Trophoblast cell (in vitro differentiated cells and primary cell): ENCODE measurements at regions not wholly inside any gene's neighbourhood (a gene's known extent, or its start where the extent isn't known, plus 50 kb on each side); places are given as distances from the start of the nearest gene placed in this dataset.

Experiments
- DNase-seq, 2 donors: peaks; one replicate each; pipeline ENCODE4 v3.0.0-alpha.2; 2016
- H2AFZ ChIP-seq: 2 replicates; pipeline ENCODE4 v1.6.1; 2013; ENCODE audit warnings: low read length, moderate library complexity, mild to moderate bottlenecking; ENCODE audit not compliant: insufficient read depth, poor library complexity
- H2AK5ac ChIP-seq: 2 replicates; pipeline ENCODE4 v1.6.1; 2013; ENCODE audit warnings: mild to moderate bottlenecking, low read length
- H2BK120ac ChIP-seq: 2 replicates; pipeline ENCODE4 v1.6.1; 2013; ENCODE audit warnings: low read length, mild to moderate bottlenecking, moderate library complexity; ENCODE audit not compliant: insufficient read depth, poor library complexity
- H2BK12ac ChIP-seq: 2 replicates; pipeline ENCODE4 v1.6.1; 2013; ENCODE audit warnings: mild to moderate bottlenecking, low read length, moderate library complexity
- H2BK5ac ChIP-seq: 2 replicates; pipeline ENCODE4 v1.6.1; 2013; ENCODE audit warnings: low read length, low read depth, moderate library complexity, mild to moderate bottlenecking; ENCODE audit not compliant: poor library complexity
- H3K14ac ChIP-seq: 2 replicates; pipeline ENCODE4 v1.6.1; 2013; ENCODE audit warnings: mild to moderate bottlenecking, low read length
- H3K18ac ChIP-seq: 2 replicates; pipeline ENCODE4 v1.6.1; 2013; ENCODE audit warnings: mild to moderate bottlenecking, low read length
- H3K23ac ChIP-seq: 2 replicates; pipeline ENCODE4 v1.6.1; 2013; ENCODE audit warnings: low read length
- H3K27ac ChIP-seq: 2 replicates; pipeline ENCODE4 v1.5.1; 2013; ENCODE audit warnings: low read depth, mild to moderate bottlenecking, inconsistent platforms, low read length, moderate library complexity
- H3K27me3 ChIP-seq: 2 replicates; pipeline ENCODE4 v1.6.1; 2013; ENCODE audit warnings: inconsistent platforms, mild to moderate bottlenecking, low read length, moderate library complexity; ENCODE audit not compliant: insufficient read depth
- H3K36me3 ChIP-seq, 2 experiments: 1 replicate in 1 of 2; 2 replicates in 1 of 2; pipeline ENCODE4 v1.6.1; 2013; ENCODE audit warnings: low read length in 2 of 2, mild to moderate bottlenecking in 2 of 2, moderate library complexity in 1 of 2; ENCODE audit not compliant: insufficient read depth in 2 of 2, control insufficient read depth in 1 of 2
- H3K4ac ChIP-seq: 2 replicates; pipeline ENCODE4 v1.6.1; 2013; ENCODE audit warnings: low read depth, mild to moderate bottlenecking, low read length, moderate library complexity
- H3K4me1 ChIP-seq, 2 experiments: 1 replicate in 1 of 2; 2 replicates in 1 of 2; pipeline ENCODE4 v1.6.1; 2013; ENCODE audit warnings: low read length in 2 of 2, mild to moderate bottlenecking in 2 of 2, moderate library complexity in 1 of 2; ENCODE audit not compliant: insufficient read depth in 2 of 2, control insufficient read depth in 1 of 2
- H3K4me2 ChIP-seq: 2 replicates; pipeline ENCODE4 v1.6.1; 2013; ENCODE audit warnings: inconsistent platforms, mild to moderate bottlenecking, low read length, moderate library complexity
- H3K4me3 ChIP-seq: 2 replicates; pipeline ENCODE4 v1.5.1; 2013; ENCODE audit warnings: mild to moderate bottlenecking, low read depth, low read length, inconsistent platforms
- H3K79me1 ChIP-seq: one replicate; pipeline ENCODE4 v1.6.1; 2013; ENCODE audit warnings: low read length
- H3K79me2 ChIP-seq: 2 replicates; pipeline ENCODE4 v1.6.1; 2013; ENCODE audit warnings: low read length, mild to moderate bottlenecking; ENCODE audit not compliant: control insufficient read depth, insufficient read depth, poor library complexity
- H3K9ac ChIP-seq: 2 replicates; pipeline ENCODE4 v1.6.1; 2013; ENCODE audit warnings: mild to moderate bottlenecking, low read length
- H3K9me3 ChIP-seq: 2 replicates; pipeline ENCODE4 v1.6.1; 2013; ENCODE audit warnings: low read depth, mild to moderate bottlenecking, control low read depth, inconsistent platforms, low read length; ENCODE audit not compliant: insufficient read depth
- H4K12ac ChIP-seq: 2 replicates; pipeline ENCODE4 v1.6.1; 2013; ENCODE audit warnings: low read depth, mild to moderate bottlenecking, low read length, moderate library complexity
- H4K8ac ChIP-seq: 2 replicates; pipeline ENCODE4 v1.6.1; 2013; ENCODE audit warnings: low read depth, mild to moderate bottlenecking, low read length, moderate library complexity
- H4K91ac ChIP-seq: one replicate; pipeline ENCODE4 v1.6.1; 2013; ENCODE audit warnings: low read depth, mild to moderate bottlenecking, low read length, moderate library complexity
- WGBS: extraction: QIAGEN DNeasy Blood & Tissue Kit; methylation state at CpG from one replicate; pipeline ENCODE4 v1.1.7; 2013; ENCODE audit warnings: missing lambda C conversion rate; ENCODE audit not compliant: insufficient read length, insufficient coverage; ENCODE audit errors: extremely low coverage; 5-methylcytosine and 5-hydroxymethylcytosine counted together

GRCh38 chr22:47517062-47517461 is 754.6 kb downstream of the TBC1D22A start:
- H3K4me3 ChIP-seq: no peak overlapping the region
- no peak overlapping the region for H2BK120ac ChIP-seq
- H3K23ac ChIP-seq: no peak overlapping the region
- H4K91ac ChIP-seq: no peak overlapping the region
- H3K79me2 ChIP-seq: no peaks in the 10 kb centered on the region
- no peaks in the 10 kb centered on the region for H3K4me1 ChIP-seq
- H2AK5ac ChIP-seq: no peak overlapping the region
- no peak for DNase-seq
- no peak overlapping the region for H2BK12ac ChIP-seq
- no peaks in the 10 kb centered on the region for H3K36me3 ChIP-seq
- H3K4ac ChIP-seq: no peak overlapping the region
- H3K4me2 ChIP-seq: no peak overlapping the region
- no peak overlapping the region for H3K9ac ChIP-seq
- no peaks in the 10 kb centered on the region for H3K79me1 ChIP-seq
- no peak overlapping the region for H2AFZ ChIP-seq
- peaks cover 18% of the 10 kb centered on the region for H3K9me3 ChIP-seq
- WGBS: no CpG with 5 or more reads among the region's 1 CpG
- H2BK5ac ChIP-seq: no peak overlapping the region
- H3K18ac ChIP-seq: no peak overlapping the region
- H4K8ac ChIP-seq: no peak overlapping the region
- H4K12ac ChIP-seq: no peak overlapping the region
- H3K27me3 ChIP-seq: no peaks in the 10 kb centered on the region
- H3K14ac ChIP-seq: no peak overlapping the region
- H3K27ac ChIP-seq: no peak overlapping the region

GRCh38 chr22:47515384-47516125 is 753.1 kb downstream of the TBC1D22A start:
- H3K79me2 ChIP-seq: no peaks in the 10 kb centered on the region
- no peak overlapping the region for H4K12ac ChIP-seq
- no CpG with 5 or more reads among the region's 2 CpGs for WGBS
- H3K36me3 ChIP-seq: no peaks in the 10 kb centered on the region
- no peak overlapping the region for H3K9ac ChIP-seq
- no peak for DNase-seq
- H3K9me3 ChIP-seq: peaks cover 20% of the 10 kb centered on the region
- H3K18ac ChIP-seq: no peak overlapping the region
- H2BK120ac ChIP-seq: no peak overlapping the region
- no peak overlapping the region for H2BK5ac ChIP-seq
- no peak overlapping the region for H2AK5ac ChIP-seq
- H3K23ac ChIP-seq: no peak overlapping the region
- no peak overlapping the region for H2BK12ac ChIP-seq
- no peak overlapping the region for H2AFZ ChIP-seq
- H3K27ac ChIP-seq: no peak overlapping the region
- no peaks in the 10 kb centered on the region for H3K4me1 ChIP-seq
- H3K14ac ChIP-seq: no peak overlapping the region
- no peaks in the 10 kb centered on the region for H3K27me3 ChIP-seq
- no peak overlapping the region for H4K91ac ChIP-seq
- H3K4me3 ChIP-seq: no peak overlapping the region
- H3K79me1 ChIP-seq: no peaks in the 10 kb centered on the region
- no peak overlapping the region for H4K8ac ChIP-seq
- no peak overlapping the region for H3K4ac ChIP-seq
- H3K4me2 ChIP-seq: no peak overlapping the region

DNA sequence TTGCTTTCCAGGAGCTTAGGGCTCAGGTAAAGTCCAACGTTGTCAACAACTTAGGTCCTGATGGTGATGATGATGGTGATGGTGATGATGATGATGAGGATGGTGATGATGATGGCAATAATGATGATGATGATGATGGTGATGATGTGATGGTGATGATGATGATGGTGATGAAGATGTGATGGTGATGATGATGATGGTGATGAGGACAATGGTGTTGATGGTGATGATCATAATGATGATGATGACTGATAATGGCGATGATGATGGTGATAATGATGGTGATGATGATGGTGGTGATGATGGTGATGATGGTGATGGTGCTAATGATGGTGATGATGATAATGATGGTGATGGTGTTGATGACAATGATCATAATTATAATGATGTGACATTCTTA is 750.2 kb downstream of the TBC1D22A start:
- H3K27me3 ChIP-seq: no peaks in the 10 kb centered on the region
- no peak overlapping the region for H4K12ac ChIP-seq
- no peak overlapping the region for H4K91ac ChIP-seq
- no peak overlapping the region for H3K23ac ChIP-seq
- no peaks in the 10 kb centered on the region for H3K79me1 ChIP-seq
- no peak overlapping the region for H2AFZ ChIP-seq
- no peak overlapping the region for H3K9ac ChIP-seq
- WGBS: no CpG with 5 or more reads among the region's 2 CpGs
- H3K4me2 ChIP-seq: no peak overlapping the region
- no peak overlapping the region for H2AK5ac ChIP-seq
- H3K4me3 ChIP-seq: no peak overlapping the region
- no peak overlapping the region for H2BK120ac ChIP-seq
- no peaks in the 10 kb centered on the region for H3K4me1 ChIP-seq
- peaks cover 32% of the 10 kb centered on the region for H3K9me3 ChIP-seq
- no peaks in the 10 kb centered on the region for H3K36me3 ChIP-seq
- no peak overlapping the region for H4K8ac ChIP-seq
- H3K27ac ChIP-seq: no peak overlapping the region
- no peak overlapping the region for H2BK5ac ChIP-seq
- no peaks in the 10 kb centered on the region for H3K79me2 ChIP-seq
- no peak overlapping the region for H3K14ac ChIP-seq
- no peak overlapping the region for H3K18ac ChIP-seq
- DNase-seq: no peak
- no peak overlapping the region for H3K4ac ChIP-seq
- H2BK12ac ChIP-seq: no peak overlapping the region

DNA sequence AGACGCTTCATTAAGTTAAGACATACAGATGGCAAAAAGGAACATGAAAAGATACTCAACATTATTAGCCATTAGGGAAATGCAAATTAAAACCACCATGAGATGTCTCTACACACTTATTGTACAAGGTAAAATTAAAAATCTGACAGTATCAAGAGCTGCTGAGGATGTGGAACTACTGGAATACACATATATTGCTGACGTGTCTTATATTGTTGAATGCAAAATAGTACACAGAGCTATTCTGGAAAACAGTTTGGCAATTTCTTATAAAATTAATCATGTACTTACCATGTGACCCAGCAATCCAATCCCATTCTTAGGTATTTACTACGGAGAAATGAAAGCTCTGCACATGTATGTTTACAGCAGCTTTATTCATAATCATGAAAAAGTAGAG is 742.5 kb downstream of the TBC1D22A start:
- Histone ChIP-seq H4K8ac (no peak overlapping the region), H3K14ac (no peak overlapping the region), H2AFZ (no peak overlapping the region), H4K12ac (no peak overlapping the region), H3K79me2 (no peaks in the 10 kb centered on the region), H3K4ac (no peak overlapping the region), H3K4me2 (no peak overlapping the region), H3K23ac (no peak overlapping the region), H3K4me1 (no peaks in the 10 kb centered on the region), H4K91ac (no peak overlapping the region), H3K27ac (no peak overlapping the region), H3K79me1 (no peaks in the 10 kb centered on the region), H3K27me3 (no peaks in the 10 kb centered on the region), H2BK12ac (no peak overlapping the region), H3K18ac (no peak overlapping the region), H3K4me3 (no peak overlapping the region), H3K9me3 (peaks cover 15% of the 10 kb centered on the region), H2BK120ac (no peak overlapping the region), H3K36me3 (no peaks in the 10 kb centered on the region), H2BK5ac (no peak overlapping the region), H2AK5ac (no peak overlapping the region), H3K9ac (no peak overlapping the region)
- DNase-seq: no peak
- WGBS: no CpG with 5 or more reads among the region's 3 CpGs
